Esophagus muscularis mucosa (tissue), 4 donors: ENCODE measurements at regions not wholly inside any gene's neighbourhood (a gene's known extent, or its start where the extent isn't known, plus 50 kb on each side); places are given as distances from the start of the nearest gene placed in this dataset.
"Not testable (repeated sequence)": the region's sequence is repeated elsewhere in the genome, so short reads cannot be mapped to it uniquely, and the experiment has no call there.

ENCODE experiments used
- DNase-seq: peaks from one replicate; pipeline ENCODE4 v3.0.0-alpha.2; 2017; ENCODE audit errors: extremely low spot score
- H3K27ac ChIP-seq, 4 donors: fragments of 200-600 bp; sonication (generic); replicated peaks in 1 of 4; 1 replicate in 3 of 4; 2 replicates in 1 of 4; pipeline ENCODE4 v1.5.1; 2016 to 2019; ENCODE audit warnings: mild to moderate bottlenecking in 1 of 4
- H3K27me3 ChIP-seq, 4 donors: fragments of 200-600 bp; sonication (generic); one replicate each; pipeline versions ENCODE4 v1.5.1 to v1.6.0; 2016 to 2019
- H3K36me3 ChIP-seq, 4 donors: fragments of 200-600 bp; sonication (generic); one replicate each; pipeline ENCODE4 v1.5.1; 2016 to 2019
- H3K4me1 ChIP-seq, 4 donors: fragments of 200-600 bp; sonication (generic); one replicate each; pipeline ENCODE4 v1.5.1; 2016 to 2019
- H3K4me3 ChIP-seq, 4 donors: fragments of 200-600 bp; sonication (generic); 1 replicate in 2 of 4; 2 replicates in 2 of 4; pipeline ENCODE4 v1.5.1; 2016 to 2019; ENCODE audit warnings: mild to moderate bottlenecking in 4 of 4, moderate library complexity in 1 of 4
- H3K9me3 ChIP-seq, 4 donors: fragments of 200-600 bp; sonication (generic); 1 replicate in 3 of 4; 2 replicates in 1 of 4; pipeline ENCODE4 v1.5.1; 2016 to 2019
- EP300 ChIP-seq: sonication (generic); formaldehyde crosslinking; IDR thresholded peaks from one replicate; pipeline ENCODE4 v1.6.1; 2017; ENCODE audit warnings: antibody characterized with exemption
- POLR2A ChIP-seq: fragments of 450-650 bp; IDR thresholded peaks from one replicate; pipeline ENCODE4 v1.6.1; 2017; ENCODE audit warnings: antibody characterized with exemption, moderate library complexity, mild to moderate bottlenecking, low read depth
- POLR2AphosphoS5 ChIP-seq, 2 donors: sonication (generic); formaldehyde crosslinking; IDR thresholded peaks; one replicate each; pipeline ENCODE4 v1.6.1; 2017; ENCODE audit warnings: antibody characterized with exemption in 2 of 2
- WGBS: methylation state at CpG from one replicate; pipeline ENCODE4 v1.1.5; 2018; 5-methylcytosine and 5-hydroxymethylcytosine counted together
- intact Hi-C: fragments of 100-400 bp; cut with DNase I; formaldehyde crosslinking; loops from one replicate; pipeline ENCODE4 v1.15.1; 2023
- TF ChIP-seq, protein P1 (sequence below), 3 experiments: fragments of 200-600 bp in 2 of 3; fragments of 450-650 bp in 1 of 3; sonication (generic) in 2 of 3; IDR thresholded peaks; one replicate each; pipeline ENCODE4 v1.5.1; 2017 to 2019; ENCODE audit warnings: antibody characterized with exemption in 3 of 3, mild to moderate bottlenecking in 2 of 3, moderate library complexity in 1 of 3

GRCh38 chr5:85466423-85466822 is 1081.7 kb upstream of the EDIL3 start:
- Histone ChIP-seq H3K27me3 (no peaks in the 10 kb centered on the region), H3K4me3 (no peak overlapping the region), H3K4me1 (peaks cover 0 to 9% (median 0%) of the 10 kb centered on the region in 4 donors), H3K36me3 (no peaks in the 10 kb centered on the region), H3K9me3 (no peaks in the 10 kb centered on the region), H3K27ac (no peak overlapping the region)
- TF ChIP-seq EP300 (no peak), POLR2AphosphoS5 (IDR thresholded peaks at IDR 0.05) (no peak)
- intact Hi-C loops: no loop called here
- no peak for DNase-seq
- WGBS: 68% methylated on average over 1 of the region's 1 CpG

- intact Hi-C loops: no loop called here
- DNase-seq: no peak
- Histone ChIP-seq H3K27me3 (no peaks in the 10 kb centered on the region), H3K27ac (no peak overlapping the region), H3K4me1 (no peaks in the 10 kb centered on the region), H3K4me3 (no peak overlapping the region), H3K36me3 (no peaks in the 10 kb centered on the region), H3K9me3 (no peaks in the 10 kb centered on the region)
- no peak for TF ChIP-seq EP300
- TF ChIP-seq, protein P1, sequence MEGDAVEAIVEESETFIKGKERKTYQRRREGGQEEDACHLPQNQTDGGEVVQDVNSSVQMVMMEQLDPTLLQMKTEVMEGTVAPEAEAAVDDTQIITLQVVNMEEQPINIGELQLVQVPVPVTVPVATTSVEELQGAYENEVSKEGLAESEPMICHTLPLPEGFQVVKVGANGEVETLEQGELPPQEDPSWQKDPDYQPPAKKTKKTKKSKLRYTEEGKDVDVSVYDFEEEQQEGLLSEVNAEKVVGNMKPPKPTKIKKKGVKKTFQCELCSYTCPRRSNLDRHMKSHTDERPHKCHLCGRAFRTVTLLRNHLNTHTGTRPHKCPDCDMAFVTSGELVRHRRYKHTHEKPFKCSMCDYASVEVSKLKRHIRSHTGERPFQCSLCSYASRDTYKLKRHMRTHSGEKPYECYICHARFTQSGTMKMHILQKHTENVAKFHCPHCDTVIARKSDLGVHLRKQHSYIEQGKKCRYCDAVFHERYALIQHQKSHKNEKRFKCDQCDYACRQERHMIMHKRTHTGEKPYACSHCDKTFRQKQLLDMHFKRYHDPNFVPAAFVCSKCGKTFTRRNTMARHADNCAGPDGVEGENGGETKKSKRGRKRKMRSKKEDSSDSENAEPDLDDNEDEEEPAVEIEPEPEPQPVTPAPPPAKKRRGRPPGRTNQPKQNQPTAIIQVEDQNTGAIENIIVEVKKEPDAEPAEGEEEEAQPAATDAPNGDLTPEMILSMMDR (IDR thresholded peaks at IDR 0.05): no peak
- TF ChIP-seq POLR2AphosphoS5 (IDR thresholded peaks at IDR 0.05): no peak
- no peak for TF ChIP-seq POLR2A
Observed at GRCh38 chr5:85472749-85473148, 1088.1 kb upstream of the EDIL3 start.

DNA sequence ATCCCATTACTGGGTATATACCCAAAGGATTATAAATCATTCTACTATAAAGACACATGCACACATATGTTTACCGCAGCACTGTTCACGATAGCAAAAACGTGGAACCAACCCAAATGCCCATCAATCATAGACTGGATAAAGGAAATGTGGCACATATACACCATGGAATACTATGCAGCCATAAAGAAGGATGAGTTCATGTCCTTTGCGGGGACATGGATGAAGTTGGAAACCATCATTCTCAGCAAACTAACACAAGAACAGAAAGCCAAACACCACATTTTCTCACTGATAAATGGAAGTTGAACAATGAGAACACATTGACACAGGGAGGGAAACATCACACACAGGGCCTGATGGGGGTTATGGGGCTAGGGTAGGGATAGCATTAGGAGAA is 1090.5 kb upstream of the EDIL3 start:
- H3K4me3 ChIP-seq, DNase-seq, H3K9me3 ChIP-seq, H3K36me3 ChIP-seq, intact Hi-C loops, H3K27me3 ChIP-seq, H3K27ac ChIP-seq, H3K4me1 ChIP-seq: not testable (repeated sequence)
- WGBS: 70% methylated on average over 4 of the region's 4 CpGs

GRCh38 chr5:85476617-85477016 is 1091.9 kb upstream of the EDIL3 start:
- no peak for TF ChIP-seq POLR2A
- no peak for TF ChIP-seq POLR2AphosphoS5 (IDR thresholded peaks at IDR 0.05)
- TF ChIP-seq EP300: no peak
- TF ChIP-seq, protein P1 (IDR thresholded peaks at IDR 0.05): no peak
- Histone ChIP-seq H3K9me3 (no peaks in the 10 kb centered on the region), H3K27ac (no peak overlapping the region), H3K4me3 (no peak overlapping the region), H3K27me3 (no peaks in the 10 kb centered on the region), H3K4me1 (no peaks in the 10 kb centered on the region), H3K36me3 (no peaks in the 10 kb centered on the region)
- intact Hi-C loops: no loop called here
- DNase-seq: no peak

DNA sequence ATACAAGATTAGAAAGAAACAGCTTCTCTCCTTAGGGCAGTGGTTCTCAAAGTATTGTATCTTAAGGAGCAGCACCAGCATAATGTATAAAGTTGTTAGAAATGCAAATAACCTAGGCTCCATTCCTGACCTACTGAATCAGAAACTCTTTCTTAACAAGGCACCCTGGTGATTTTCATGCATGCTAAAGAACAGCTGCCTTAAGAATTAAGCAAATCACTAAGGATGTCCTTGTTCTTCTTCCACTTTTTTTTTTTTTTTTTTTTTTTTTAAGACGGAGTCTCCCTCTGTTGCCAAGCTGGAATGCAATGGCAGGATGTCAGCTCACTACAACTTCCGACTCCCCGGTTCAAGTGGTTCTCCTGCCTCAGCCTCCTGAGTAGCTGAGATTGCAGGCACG is 1095.2 kb upstream of the EDIL3 start:
- no peaks in the 10 kb centered on the region for H3K27me3 ChIP-seq
- H3K36me3 ChIP-seq: no peaks in the 10 kb centered on the region
- H3K27ac ChIP-seq: no peak overlapping the region
- H3K9me3 ChIP-seq: no peaks in the 10 kb centered on the region
- DNase-seq: no peak
- TF ChIP-seq POLR2AphosphoS5 (IDR thresholded peaks at IDR 0.05) (no peak), EP300 (no peak), POLR2A (no peak)
- TF ChIP-seq, protein P1 (IDR thresholded peaks at IDR 0.05): no peak
- no peaks in the 10 kb centered on the region for H3K4me1 ChIP-seq
- H3K4me3 ChIP-seq: no peak overlapping the region
- intact Hi-C loops: no loop called here
- 86% methylated on average over 4 of the region's 4 CpGs for WGBS

GRCh38 chr5:85484982-85485574 is 1100.4 kb upstream of the EDIL3 start:
- intact Hi-C loops: no loop called here
- no peaks in the 10 kb centered on the region for H3K4me1 ChIP-seq
- H3K4me3 ChIP-seq: no peak overlapping the region
- H3K36me3 ChIP-seq: no peaks in the 10 kb centered on the region
- H3K27ac ChIP-seq: no peak overlapping the region
- WGBS: 84% methylated on average over 2 of the region's 2 CpGs
- DNase-seq: no peak
- no peaks in the 10 kb centered on the region for H3K9me3 ChIP-seq
- TF ChIP-seq, protein P1 (IDR thresholded peaks at IDR 0.05): no peak
- no peak for TF ChIP-seq POLR2A
- no peaks in the 10 kb centered on the region for H3K27me3 ChIP-seq
